ENCODE measurements at regions not wholly inside any gene's neighbourhood (a gene's known extent, or its start where the extent isn't known, plus 50 kb on each side); places are given as distances from the start of the nearest gene placed in this dataset.

GRCh38 chrX:44435047-44435446 is 91.6 kb upstream of the EFHC2 start:
- no peak overlapping the region for H4K91ac ChIP-seq (ENCODE audit: insufficient read length, low read depth, low read length)
- no peaks in the 10 kb centered on the region for H4K20me1 ChIP-seq (ENCODE audit: control insufficient read depth, insufficient read depth, insufficient read length)
- no peak for TF ChIP-seq CTCF (conservative IDR thresholded peaks at IDR 0.05)
- no peak overlapping the region for H3K14ac ChIP-seq (ENCODE audit: insufficient read depth, low read length)
- no peak overlapping the region for H2BK20ac ChIP-seq (ENCODE audit: low read depth, low read length, poor library complexity, severe bottlenecking)
- no peak overlapping the region for H3K23ac ChIP-seq (ENCODE audit: insufficient read length, low read depth, low read length)
- no peak overlapping the region for H3K27ac ChIP-seq (ENCODE audit: insufficient read length, low read depth, low read length)
- Mint-ChIP-seq H3K36me3 (ENCODE audit: insufficient read depth in 1 of 3, low read depth in 3 of 3) (peaks cover 0 to 2% (median 0%) of the 10 kb centered on the region in 3 experiments; a peak in 4 of 7 replicates), H3K9me3 (peaks cover 61 to 72% of the 10 kb centered on the region in 2 experiments), H3K4me3 (no peak overlapping the region), H3K27me3 (ENCODE audit: low read depth) (no peaks in the 10 kb centered on the region; the same call in 1 of the 2 replicates), H3K4me1 (peaks cover 0 to 5% of the 10 kb centered on the region in 2 experiments; a peak in 1 of 4 replicates), H3K27ac (no peak overlapping the region)
- no peak overlapping the region for H2BK120ac ChIP-seq (ENCODE audit: low read depth, low read length, poor library complexity, severe bottlenecking)
- H3K79me2 ChIP-seq (ENCODE audit: insufficient read depth, low read length), result no peaks in the 10 kb centered on the region
- no peak for DNase-seq
- H3K27me3 ChIP-seq (ENCODE audit: insufficient read depth, low read length), result no peaks in the 10 kb centered on the region; the same call in 1 of the 2 replicates
- no peaks in the 10 kb centered on the region for H3K4me1 ChIP-seq (ENCODE audit: insufficient read depth, low read length)
- no peak overlapping the region for H3K56ac ChIP-seq (ENCODE audit: insufficient read length, low read depth, low read length)
- H3K23me2 ChIP-seq (ENCODE audit: insufficient read length, low read depth, low read length, poor library complexity, severe bottlenecking), result no peaks in the 10 kb centered on the region
- H3K79me1 ChIP-seq (ENCODE audit: insufficient read depth, low read depth, low read length, poor library complexity, severe bottlenecking), result no peaks in the 10 kb centered on the region
- H3T11ph ChIP-seq (ENCODE audit: low read length), result no peak overlapping the region
- H2BK12ac ChIP-seq (ENCODE audit: insufficient read length, low read depth, low read length), result no peak overlapping the region
- H3K4ac ChIP-seq (ENCODE audit: low read depth, low read length), result no peak overlapping the region
- no peak overlapping the region for H2BK5ac ChIP-seq (ENCODE audit: insufficient read length, low read length)
- H2AK5ac ChIP-seq (ENCODE audit: insufficient read length, low read length), result no peak overlapping the region
- H2AFZ ChIP-seq (ENCODE audit: low read length), result no peak overlapping the region
- H3K4me2 ChIP-seq (ENCODE audit: insufficient read depth, insufficient read length, low read length), result no peak overlapping the region
- no peak overlapping the region for H3K18ac ChIP-seq (ENCODE audit: insufficient read length, low read depth, low read length)
- H4K8ac ChIP-seq (replicated peaks; ENCODE audit: insufficient read length, low read depth, low read length), result no peak overlapping the region
- peaks cover 42% of the 10 kb centered on the region for H3K9me3 ChIP-seq (ENCODE audit: control insufficient read depth, low read depth, low read length)
- no peak overlapping the region for H2BK15ac ChIP-seq (ENCODE audit: low read depth, low read length)
- no peak overlapping the region for H3K9ac ChIP-seq (ENCODE audit: extremely low read depth, insufficient read length, low read length)
- no peak overlapping the region for H4K5ac ChIP-seq (ENCODE audit: insufficient read length, low read depth, low read length)

Measured in H9 (cell line).